ENCODE measurements at regions not wholly inside any gene's neighbourhood (a gene's known extent, or its start where the extent isn't known, plus 50 kb on each side); places are given as distances from the start of the nearest gene placed in this dataset.

GRCh38 chr10:130542761-130543160 lies 406.6 kb downstream of the GLRX3 start:
- DNase-seq = no peak

- no peak for DNase-seq
Observed at GRCh38 chr10:130543794-130544193, 407.6 kb downstream of the GLRX3 start.

GRCh38 chr10:130545122-130545521 lies 408.9 kb downstream of the GLRX3 start:
- no peak for DNase-seq

- no peak for DNase-seq
Observed at GRCh38 chr10:130545697-130546096, 409.5 kb downstream of the GLRX3 start.

- DNase-seq = no peak
Observed at GRCh38 chr10:130546841-130547240, 410.6 kb downstream of the GLRX3 start.

- no peak for DNase-seq
Observed at GRCh38 chr10:130547368-130547767, 411.2 kb downstream of the GLRX3 start.

GRCh38 chr10:130550952-130551674 lies 414.9 kb downstream of the GLRX3 start:
- no peak for DNase-seq

- no peak for DNase-seq
Observed at GRCh38 chr10:130551676-130552075, 415.5 kb downstream of the GLRX3 start.

- no peak for DNase-seq
Observed at GRCh38 chr10:130553826-130554225, 417.6 kb downstream of the GLRX3 start.

- no peak for DNase-seq
Observed at GRCh38 chr10:130554701-130555410, 418.7 kb downstream of the GLRX3 start.

GRCh38 chr10:130555411-130555750 lies 419.2 kb downstream of the GLRX3 start:
- DNase-seq = no peak

GRCh38 chr10:130557181-130557845 lies 421.1 kb downstream of the GLRX3 start:
- DNase-seq = no peak

GRCh38 chr10:130558746-130559546 lies 422.8 kb downstream of the GLRX3 start:
- no peak for DNase-seq

GRCh38 chr10:130559547-130559880 lies 423.3 kb downstream of the GLRX3 start:
- DNase-seq = no peak

- no peak for DNase-seq
Observed at GRCh38 chr10:130560116-130560515, 423.9 kb downstream of the GLRX3 start.

GRCh38 chr10:130560573-130560972 lies 424.4 kb downstream of the GLRX3 start:
- DNase-seq = no peak

- no peak for DNase-seq
Observed at GRCh38 chr10:130561681-130562080, 425.5 kb downstream of the GLRX3 start.

GRCh38 chr10:130567011-130567410 lies 430.8 kb downstream of the GLRX3 start:
- no peak for DNase-seq

GRCh38 chr10:130567436-130567835 lies 431.2 kb downstream of the GLRX3 start:
- DNase-seq = no peak

- no peak for DNase-seq
Observed at GRCh38 chr10:130568246-130568645, 432.1 kb downstream of the GLRX3 start.

- no peak for DNase-seq
Observed at GRCh38 chr10:130570074-130570473, 433.9 kb downstream of the GLRX3 start.

GRCh38 chr10:130571674-130572073 lies 435.5 kb downstream of the GLRX3 start:
- no peak for DNase-seq

GRCh38 chr10:130573446-130573845 lies 437.3 kb downstream of the GLRX3 start:
- no peak for DNase-seq

Data from NCI-H1694 treated with DMSO at 0.1 percent for 48 hours (cell line).